ENCODE measurements at regions not wholly inside any gene's neighbourhood (a gene's known extent, or its start where the extent isn't known, plus 50 kb on each side); places are given as distances from the start of the nearest gene placed in this dataset.

DNA sequence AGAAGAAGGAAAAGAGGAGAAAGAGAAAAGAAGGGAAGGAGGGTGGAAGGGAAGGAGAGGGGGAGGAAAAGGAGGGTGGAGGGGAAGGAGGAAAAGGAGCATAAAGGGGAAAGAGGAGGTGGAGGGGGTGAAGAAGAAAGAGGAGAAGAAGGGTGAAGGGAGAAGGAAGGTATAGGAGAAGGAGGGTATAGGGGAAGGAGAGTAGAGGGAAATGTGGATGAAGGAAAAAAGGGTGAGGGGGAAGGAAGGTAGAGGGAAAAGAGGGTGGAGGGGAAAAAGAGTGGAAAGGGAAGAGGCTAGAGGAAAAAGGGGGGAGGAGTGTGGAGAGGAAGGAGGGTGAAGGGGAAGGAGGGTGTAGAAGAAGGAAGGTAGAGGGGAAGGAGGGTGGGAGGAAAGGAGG lies 928.6 kb downstream of the UQCRFS1 start:
- TF ChIP-seq, protein P1, sequence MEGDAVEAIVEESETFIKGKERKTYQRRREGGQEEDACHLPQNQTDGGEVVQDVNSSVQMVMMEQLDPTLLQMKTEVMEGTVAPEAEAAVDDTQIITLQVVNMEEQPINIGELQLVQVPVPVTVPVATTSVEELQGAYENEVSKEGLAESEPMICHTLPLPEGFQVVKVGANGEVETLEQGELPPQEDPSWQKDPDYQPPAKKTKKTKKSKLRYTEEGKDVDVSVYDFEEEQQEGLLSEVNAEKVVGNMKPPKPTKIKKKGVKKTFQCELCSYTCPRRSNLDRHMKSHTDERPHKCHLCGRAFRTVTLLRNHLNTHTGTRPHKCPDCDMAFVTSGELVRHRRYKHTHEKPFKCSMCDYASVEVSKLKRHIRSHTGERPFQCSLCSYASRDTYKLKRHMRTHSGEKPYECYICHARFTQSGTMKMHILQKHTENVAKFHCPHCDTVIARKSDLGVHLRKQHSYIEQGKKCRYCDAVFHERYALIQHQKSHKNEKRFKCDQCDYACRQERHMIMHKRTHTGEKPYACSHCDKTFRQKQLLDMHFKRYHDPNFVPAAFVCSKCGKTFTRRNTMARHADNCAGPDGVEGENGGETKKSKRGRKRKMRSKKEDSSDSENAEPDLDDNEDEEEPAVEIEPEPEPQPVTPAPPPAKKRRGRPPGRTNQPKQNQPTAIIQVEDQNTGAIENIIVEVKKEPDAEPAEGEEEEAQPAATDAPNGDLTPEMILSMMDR (conservative IDR thresholded peaks at IDR 0.05; ENCODE audit: low read length) = no peak
- no peak for TF ChIP-seq EZH2phosphoT487 (IDR thresholded peaks at IDR 0.05; ENCODE audit: borderline replicate concordance)

All from Loucy (cell line).